OCI-LY7 (cell line): ENCODE measurements at regions not wholly inside any gene's neighbourhood (a gene's known extent, or its start where the extent isn't known, plus 50 kb on each side); places are given as distances from the start of the nearest gene placed in this dataset.

Experiments
- BruUV-seq: library from RNA; stranded (reverse); fragments of 400-500 nt; replicated peaks from 2 replicates; lab custom pipeline; 2021; lab: Mats Ljungman, UMichigan
- CTCF ChIA-PET: fragments of 300-600 bp; sonication (Branson Sonifier 250); formaldehyde crosslinking; loops from one replicate; lab custom pipeline; 2022; ENCODE audit warnings: antibody characterized with exemption; ENCODE audit not compliant: unreplicated experiment; lab: Charles Lee
- POLR2A ChIA-PET: fragments of 300-600 bp; sonication (Branson Sonifier 250); formaldehyde crosslinking; loops from one replicate; lab custom pipeline; 2022; ENCODE audit warnings: antibody characterized with exemption; lab: Charles Lee
- DNase-seq: peaks from one replicate; pipeline ENCODE4 v3.0.0-alpha.2; 2015; ENCODE audit warnings: low spot score
- H2AFZ ChIP-seq: fragments of 200-600 bp; sonication (generic), shearing (Covaris generic); 2 replicates; pipeline ENCODE4 v1.6.1; 2014; ENCODE audit warnings: mild to moderate bottlenecking, antibody characterized with exemption, low read length, moderate library complexity
- H3K27ac ChIP-seq: fragments of 200-600 bp; sonication (generic); 2 replicates; pipeline ENCODE4 v1.5.1; 2014; ENCODE audit warnings: mixed run types, low read depth, mild to moderate bottlenecking, moderate library complexity, low read length, inconsistent platforms; ENCODE audit not compliant: poor library complexity, severe bottlenecking
- H3K36me3 ChIP-seq: fragments of 200-600 bp; sonication (generic); 2 replicates; pipeline ENCODE4 v1.6.1; 2014; ENCODE audit warnings: mild to moderate bottlenecking, antibody characterized with exemption, low read length, moderate library complexity, mixed read lengths; ENCODE audit not compliant: insufficient read depth
- H3K4me1 ChIP-seq: fragments of 200-600 bp; sonication (generic); 2 replicates; pipeline ENCODE4 v1.5.1; 2014; ENCODE audit warnings: mild to moderate bottlenecking, low read length; ENCODE audit not compliant: insufficient read depth, poor library complexity, severe bottlenecking
- H3K4me2 ChIP-seq: fragments of 200-600 bp; sonication (generic); 2 replicates; pipeline ENCODE4 v1.6.1; 2014; ENCODE audit warnings: mild to moderate bottlenecking, low read length
- H3K4me3 ChIP-seq: fragments of 200-600 bp; sonication (generic); 2 replicates; pipeline ENCODE4 v1.5.1; 2014; ENCODE audit warnings: mild to moderate bottlenecking, low read depth, low read length; ENCODE audit not compliant: poor library complexity, severe bottlenecking
- H3K79me2 ChIP-seq: fragments of 200-600 bp; sonication (generic); 2 replicates; pipeline ENCODE4 v1.6.1; 2016; ENCODE audit warnings: low read depth, mild to moderate bottlenecking, low read length, moderate library complexity, mixed read lengths; ENCODE audit not compliant: insufficient read depth
- H3K9me2 ChIP-seq: fragments of 200-600 bp; sonication (generic); 2 replicates; pipeline ENCODE4 v1.6.1; 2016; ENCODE audit warnings: mild to moderate bottlenecking, low read length, mixed read lengths; ENCODE audit not compliant: insufficient read depth
- H3K9me3 ChIP-seq: fragments of 200-600 bp; sonication (generic); 2 replicates; pipeline ENCODE4 v1.6.1; 2014; ENCODE audit warnings: mild to moderate bottlenecking, mixed run types, low read length, mixed read lengths
- H4K20me1 ChIP-seq: fragments of 200-600 bp; sonication (generic); 2 replicates; pipeline ENCODE4 v1.6.1; 2014; ENCODE audit warnings: mild to moderate bottlenecking, antibody characterized with exemption, low read length, moderate library complexity, mixed read lengths; ENCODE audit not compliant: insufficient read depth
- CTCF ChIP-seq: fragments of 200-600 bp; sonication (generic); conservative IDR thresholded peaks from 2 replicates; pipeline ENCODE4 v1.5.1; 2014; ENCODE audit warnings: mild to moderate bottlenecking, antibody characterized with exemption, low read length, moderate library complexity, mixed read lengths
- EZH2phosphoT487 ChIP-seq: fragments of 200-600 bp; sonication (generic); IDR thresholded peaks from 2 replicates; pipeline ENCODE4 v1.6.1; 2018; ENCODE audit warnings: low read depth, borderline replicate concordance, mild to moderate bottlenecking, mixed run types, antibody characterized with exemption, low read length, moderate library complexity, mixed read lengths
- intact Hi-C: fragments of 100-400 bp; cut with micrococcal nuclease; formaldehyde crosslinking; loops from one replicate; pipeline ENCODE4 v1.10.0; 2022; ENCODE audit not compliant: unreplicated experiment

- ChIA-PET CTCF (no interaction called here), POLR2A (interaction anchor here (1.3 kb wide), 1 partner anchor 72 kb away, joined by 3 read pairs; no protein-coding TSS in a partner anchor)
- TF ChIP-seq EZH2phosphoT487 (no peak), CTCF (no peak)
- intact Hi-C loops = no loop called here
- no peak overlapping the region for H3K4me3 ChIP-seq
- no peaks in the 10 kb centered on the region for H3K9me2 ChIP-seq
- no peak overlapping the region for H3K4me2 ChIP-seq
- BruUV-seq = no TSS peak
- no peaks in the 10 kb centered on the region for H3K79me2 ChIP-seq
- H3K36me3 ChIP-seq = no peaks in the 10 kb centered on the region
- no peaks in the 10 kb centered on the region for H4K20me1 ChIP-seq
- no peak for DNase-seq
- peaks cover 6% of the 10 kb centered on the region for H3K4me1 ChIP-seq
- H2AFZ ChIP-seq = no peak overlapping the region
- H3K9me3 ChIP-seq = no peaks in the 10 kb centered on the region
- H3K27ac ChIP-seq = no peak overlapping the region
These were observed 102.3 kb upstream of the ADAMTSL1 start for GRCh38 chr9:18371621-18372020.

GRCh38 chr9:18379073-18379811 lies 94.7 kb upstream of the ADAMTSL1 start:
- ChIA-PET CTCF (no interaction called here), POLR2A (no interaction called here)
- Histone ChIP-seq H3K79me2 (no peaks in the 10 kb centered on the region), H3K4me1 (no peaks in the 10 kb centered on the region), H4K20me1 (no peaks in the 10 kb centered on the region), H3K4me3 (no peak overlapping the region), H3K9me3 (no peaks in the 10 kb centered on the region), H3K9me2 (no peaks in the 10 kb centered on the region), H2AFZ (no peak overlapping the region), H3K36me3 (no peaks in the 10 kb centered on the region), H3K4me2 (no peak overlapping the region), H3K27ac (no peak overlapping the region)
- no peak for TF ChIP-seq EZH2phosphoT487
- TF ChIP-seq CTCF = no peak
- no peak for DNase-seq
- no TSS peak for BruUV-seq
- intact Hi-C loops = no loop called here

GRCh38 chr9:18382243-18382642 lies 91.7 kb upstream of the ADAMTSL1 start:
- Histone ChIP-seq H3K9me3 (no peaks in the 10 kb centered on the region), H3K4me2 (no peak overlapping the region), H3K79me2 (no peaks in the 10 kb centered on the region), H3K9me2 (no peaks in the 10 kb centered on the region), H3K36me3 (no peaks in the 10 kb centered on the region), H2AFZ (no peak overlapping the region), H3K4me3 (no peak overlapping the region), H3K4me1 (no peaks in the 10 kb centered on the region), H3K27ac (no peak overlapping the region), H4K20me1 (no peaks in the 10 kb centered on the region)
- intact Hi-C loops = no loop called here
- BruUV-seq = no TSS peak
- TF ChIP-seq EZH2phosphoT487 = no peak
- no peak for TF ChIP-seq CTCF
- no peak for DNase-seq
- CTCF ChIA-PET = no interaction called here
- POLR2A ChIA-PET = no interaction called here
